GM12872 (cell line): ENCODE measurements at regions not wholly inside any gene's neighbourhood (a gene's known extent, or its start where the extent isn't known, plus 50 kb on each side); places are given as distances from the start of the nearest gene placed in this dataset.

ENCODE experiments used
- TF ChIP-seq, protein P1 (sequence below): IDR thresholded peaks from 3 replicates; pipeline ENCODE4 v1.5.1; 2011; ENCODE audit warnings: low read depth, mild to moderate bottlenecking, low read length, moderate library complexity; ENCODE audit not compliant: insufficient read depth

DNA sequence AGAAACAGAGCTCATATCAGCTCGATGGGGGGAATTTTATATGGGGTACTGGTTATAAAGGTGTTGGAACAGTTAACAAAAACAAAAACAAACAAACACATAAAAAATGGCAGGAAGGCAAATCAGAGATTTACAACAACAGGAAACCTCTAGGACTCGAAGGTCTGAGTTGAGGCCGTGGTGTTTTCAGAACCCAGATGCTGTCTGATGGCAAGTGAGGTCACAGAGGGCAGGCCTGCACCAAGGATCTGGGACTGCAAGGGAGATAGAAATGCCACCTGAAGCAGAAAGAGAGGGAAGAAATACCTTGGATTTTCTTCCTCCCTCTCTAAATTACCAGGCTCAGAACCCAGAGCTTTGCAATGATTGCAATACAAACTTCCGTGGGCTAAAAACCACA, 429.5 kb downstream of the ZNF521 start:
- TF ChIP-seq, protein P1, sequence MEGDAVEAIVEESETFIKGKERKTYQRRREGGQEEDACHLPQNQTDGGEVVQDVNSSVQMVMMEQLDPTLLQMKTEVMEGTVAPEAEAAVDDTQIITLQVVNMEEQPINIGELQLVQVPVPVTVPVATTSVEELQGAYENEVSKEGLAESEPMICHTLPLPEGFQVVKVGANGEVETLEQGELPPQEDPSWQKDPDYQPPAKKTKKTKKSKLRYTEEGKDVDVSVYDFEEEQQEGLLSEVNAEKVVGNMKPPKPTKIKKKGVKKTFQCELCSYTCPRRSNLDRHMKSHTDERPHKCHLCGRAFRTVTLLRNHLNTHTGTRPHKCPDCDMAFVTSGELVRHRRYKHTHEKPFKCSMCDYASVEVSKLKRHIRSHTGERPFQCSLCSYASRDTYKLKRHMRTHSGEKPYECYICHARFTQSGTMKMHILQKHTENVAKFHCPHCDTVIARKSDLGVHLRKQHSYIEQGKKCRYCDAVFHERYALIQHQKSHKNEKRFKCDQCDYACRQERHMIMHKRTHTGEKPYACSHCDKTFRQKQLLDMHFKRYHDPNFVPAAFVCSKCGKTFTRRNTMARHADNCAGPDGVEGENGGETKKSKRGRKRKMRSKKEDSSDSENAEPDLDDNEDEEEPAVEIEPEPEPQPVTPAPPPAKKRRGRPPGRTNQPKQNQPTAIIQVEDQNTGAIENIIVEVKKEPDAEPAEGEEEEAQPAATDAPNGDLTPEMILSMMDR, result no peak

DNA sequence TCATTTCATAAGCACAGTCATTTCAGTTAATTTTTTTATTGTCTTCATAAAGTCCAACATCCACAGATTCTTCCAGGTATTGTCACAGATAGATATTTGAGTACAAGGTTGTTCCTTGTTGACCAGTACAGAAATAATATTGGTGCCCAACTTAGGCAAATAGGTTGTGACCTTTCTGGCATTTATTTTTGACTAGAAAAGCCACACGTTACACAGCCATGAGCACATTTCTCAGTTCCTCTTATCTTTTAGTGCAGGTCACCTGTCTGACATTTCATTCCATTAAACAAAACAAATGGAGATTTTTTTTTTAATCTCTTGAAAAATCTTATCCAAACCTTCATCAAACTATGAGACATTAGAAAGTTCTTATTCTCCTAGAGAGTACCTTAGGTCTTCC, 428.8 kb downstream of the ZNF521 start:
- TF ChIP-seq, protein P1, result no peak

DNA sequence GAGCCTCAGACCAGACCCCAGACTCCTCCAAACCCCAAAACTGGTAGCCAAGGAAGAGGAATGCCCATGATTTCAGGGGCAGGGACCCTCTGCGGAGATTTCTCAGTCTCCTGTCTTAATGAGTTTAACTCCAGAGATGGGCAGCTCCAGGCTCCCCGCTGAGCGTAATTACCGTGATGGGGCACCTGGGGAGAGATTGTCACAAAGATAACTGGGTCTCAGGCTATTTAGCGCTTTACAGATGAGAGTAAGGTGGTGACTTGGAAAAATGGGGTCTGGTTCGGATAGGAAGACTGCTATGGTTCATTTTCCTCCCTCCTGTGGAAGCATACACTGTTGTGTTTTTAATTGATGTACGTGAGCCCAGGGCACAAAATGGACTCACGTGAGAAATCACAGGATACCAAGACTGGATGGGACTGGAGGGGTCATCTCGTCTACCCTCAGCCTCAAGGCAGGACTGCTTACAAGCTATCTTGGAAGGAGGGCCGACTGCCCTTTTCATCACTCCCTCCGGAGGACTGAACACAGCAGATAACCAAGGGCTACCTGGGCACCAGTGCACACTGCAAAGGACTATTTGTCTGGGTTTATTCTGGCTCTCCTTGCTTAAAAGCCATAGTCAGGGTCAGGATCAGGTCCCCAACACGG, 427.8 kb downstream of the ZNF521 start:
- TF ChIP-seq, protein P1, result no peak

DNA sequence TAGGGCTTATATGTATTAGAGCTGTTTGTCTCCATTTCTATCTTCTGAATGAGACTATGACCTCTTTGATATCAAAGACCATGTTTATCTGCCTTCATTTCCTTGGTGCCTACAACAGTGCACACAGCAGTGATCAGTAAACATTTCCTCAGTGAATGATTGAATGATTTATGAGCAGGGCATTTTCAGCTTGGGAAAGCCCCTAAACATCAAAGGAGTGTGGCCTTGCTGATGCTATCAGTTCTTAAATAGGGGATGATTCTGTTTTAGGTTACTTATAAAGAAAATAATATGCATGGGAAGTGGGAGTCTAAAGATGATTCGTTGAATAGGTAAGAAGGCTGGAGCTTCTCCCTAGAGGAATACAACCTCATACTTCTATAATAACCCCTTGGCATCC, 425.3 kb downstream of the ZNF521 start:
- TF ChIP-seq, protein P1, result no peak

DNA sequence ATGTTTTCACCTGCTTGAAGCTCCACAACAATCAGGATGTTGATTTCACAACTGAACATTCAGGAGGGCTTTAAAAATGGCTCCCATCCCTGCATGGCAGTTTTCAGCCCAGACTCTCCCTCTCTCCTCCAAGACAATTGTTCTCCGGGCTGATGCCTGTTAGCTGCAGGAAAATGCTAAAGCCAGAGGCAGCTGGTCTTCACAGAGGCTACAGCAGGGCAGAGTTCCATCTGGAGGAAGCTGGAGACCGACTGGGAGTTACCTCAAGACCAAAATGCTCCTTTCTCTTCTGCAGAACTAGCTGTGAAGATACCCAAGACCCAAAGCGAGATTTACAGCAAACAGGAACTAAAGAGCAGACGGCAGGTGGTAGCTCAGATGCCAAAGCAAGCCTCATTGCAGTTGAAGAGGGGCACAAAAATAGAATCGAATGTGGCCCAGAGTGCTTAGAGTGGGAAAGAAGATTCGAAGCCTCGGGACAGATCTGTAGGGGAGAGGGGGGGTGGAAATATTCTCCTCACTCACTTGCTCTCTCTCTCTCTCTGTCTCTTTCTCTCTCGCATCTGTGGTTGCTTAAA, 423.6 kb downstream of the ZNF521 start:
- TF ChIP-seq, protein P1, result no peak

DNA sequence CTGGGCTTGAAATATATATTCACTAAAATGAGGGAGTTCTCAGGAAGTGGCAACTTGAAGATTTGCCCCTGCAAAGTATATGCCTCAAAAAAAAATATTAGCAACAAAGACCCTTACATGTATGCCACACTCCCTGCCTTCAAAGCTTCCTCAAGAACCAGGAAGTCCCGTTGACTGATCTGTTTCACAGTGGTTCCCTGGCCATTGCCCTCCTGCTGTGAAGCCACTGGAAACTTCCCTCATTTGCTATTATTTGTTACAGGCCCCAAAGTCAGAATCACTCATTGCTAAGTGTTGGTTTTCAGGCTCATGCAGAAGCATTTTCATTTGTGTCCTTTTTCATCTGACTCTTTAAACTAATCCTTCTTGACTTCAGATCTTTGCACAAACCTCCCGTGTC, 421.5 kb downstream of the ZNF521 start:
- TF ChIP-seq, protein P1, result no peak

DNA sequence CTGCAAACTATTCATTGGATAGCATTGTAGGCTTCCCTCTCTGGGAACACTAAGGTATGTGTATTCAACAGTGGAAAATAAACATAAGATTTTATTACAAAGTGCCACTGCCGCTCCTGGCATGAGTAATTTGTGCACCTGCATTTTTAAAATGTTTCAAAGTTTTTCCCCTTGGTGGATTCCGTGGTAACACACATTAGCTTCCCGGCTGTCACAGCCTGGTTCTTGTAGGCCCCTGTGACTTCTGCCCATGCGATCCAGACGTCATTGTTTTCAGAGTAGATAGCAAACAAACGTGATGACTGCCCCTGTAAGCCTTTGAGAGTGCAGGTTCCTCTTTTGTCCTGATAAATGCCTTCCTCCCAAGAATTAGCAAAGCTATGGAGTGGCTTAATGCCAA, 421.0 kb downstream of the ZNF521 start:
- TF ChIP-seq, protein P1, result no peak
